GM18507 (cell line): ENCODE measurements at regions not wholly inside any gene's neighbourhood (a gene's known extent, or its start where the extent isn't known, plus 50 kb on each side); places are given as distances from the start of the nearest gene placed in this dataset.
"Not testable (repeated sequence)": the region's sequence is repeated elsewhere in the genome, so short reads cannot be mapped to it uniquely, and the experiment has no call there.

ENCODE experiments used
- DNase-seq: peaks from one replicate; pipeline ENCODE4 v3.0.0; 2011; ENCODE audit warnings: low read depth; ENCODE audit not compliant: insufficient read length; ENCODE audit errors: extremely low spot score
- FAIRE-seq: peaks from 2 replicates; lab custom pipeline; 2011; peaks lifted over from hg19 to GRCh38; lab: Jason Lieb, UNC

DNA sequence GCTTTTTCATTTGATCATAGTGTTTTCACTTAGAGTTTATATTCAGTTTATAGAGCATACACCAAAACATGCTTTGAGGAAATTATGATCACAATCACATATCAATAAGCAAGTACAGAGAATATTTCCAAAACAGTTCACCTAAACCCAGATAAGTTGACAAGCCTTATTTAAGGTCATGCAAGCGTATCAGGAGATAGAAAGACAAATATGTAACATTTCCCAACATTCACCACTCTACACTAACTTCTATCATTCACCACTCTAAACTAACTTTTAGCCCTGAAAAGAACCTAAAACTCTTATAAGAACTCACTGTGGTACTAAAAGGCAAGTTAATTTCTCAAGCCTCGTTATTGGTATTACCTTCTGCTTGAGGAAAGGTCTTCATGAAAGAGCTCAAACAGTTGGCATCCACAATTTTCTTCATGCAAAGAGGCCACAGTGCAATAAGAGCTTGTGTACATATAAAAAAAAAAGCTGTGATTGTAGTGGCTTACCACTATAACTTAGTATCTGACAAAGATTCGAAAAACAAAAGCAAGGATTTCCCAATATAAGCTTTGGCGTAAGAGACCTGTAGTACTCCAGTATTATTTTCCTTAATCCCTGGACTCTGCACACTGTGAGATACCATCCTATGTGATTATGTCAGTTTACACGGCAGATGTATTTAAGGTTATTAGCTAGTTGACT is 903.3 kb downstream of the STIM2 start:
- DNase-seq, result no peak
- no peak for FAIRE-seq

DNA sequence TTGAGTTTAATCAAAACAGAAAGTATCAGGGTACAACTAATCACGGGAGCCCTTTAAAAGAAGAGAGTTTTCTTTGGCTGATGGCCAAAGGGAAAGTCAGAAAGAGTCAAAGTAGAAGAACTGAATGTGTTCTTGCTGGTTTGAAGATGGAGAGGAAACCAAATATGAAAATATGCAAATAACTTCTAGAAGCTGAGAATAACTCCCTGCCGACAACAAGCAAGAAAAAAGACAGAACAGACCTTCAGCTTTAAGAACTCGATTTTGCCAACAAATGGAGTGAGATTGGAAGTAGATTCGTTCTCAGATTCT is 903.8 kb downstream of the STIM2 start:
- FAIRE-seq (peak; percentile 44), DNase-seq (no peak)

GRCh38 chr4:27770895-27771294 is 910.3 kb downstream of the STIM2 start:
- DNase-seq (no peak), FAIRE-seq (no peak)

GRCh38 chr4:27775156-27775555 is 914.5 kb downstream of the STIM2 start:
- FAIRE-seq (no peak), DNase-seq (no peak)

- no peak for FAIRE-seq
- DNase-seq, result no peak
These were observed 919.2 kb downstream of the STIM2 start for GRCh38 chr4:27779827-27780226.

DNA sequence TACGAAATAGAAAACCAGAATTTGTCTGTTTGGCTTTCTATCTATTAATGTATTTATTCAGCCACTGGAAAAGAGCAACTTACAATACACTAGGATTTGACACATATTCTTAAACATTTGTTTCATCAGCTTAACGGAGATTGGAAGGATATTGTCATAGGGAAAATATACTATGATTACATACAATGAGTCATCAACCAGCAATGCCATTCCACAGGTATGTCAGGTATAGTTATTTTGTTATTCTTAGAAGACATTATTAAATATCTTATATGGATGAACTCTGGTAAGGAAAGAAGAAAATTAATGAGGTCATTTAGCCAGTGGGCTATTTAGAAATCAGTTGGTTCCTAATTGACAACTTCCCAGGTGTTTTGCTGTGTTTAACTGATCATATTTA is 926.6 kb downstream of the STIM2 start:
- FAIRE-seq (no peak), DNase-seq (no peak)

DNA sequence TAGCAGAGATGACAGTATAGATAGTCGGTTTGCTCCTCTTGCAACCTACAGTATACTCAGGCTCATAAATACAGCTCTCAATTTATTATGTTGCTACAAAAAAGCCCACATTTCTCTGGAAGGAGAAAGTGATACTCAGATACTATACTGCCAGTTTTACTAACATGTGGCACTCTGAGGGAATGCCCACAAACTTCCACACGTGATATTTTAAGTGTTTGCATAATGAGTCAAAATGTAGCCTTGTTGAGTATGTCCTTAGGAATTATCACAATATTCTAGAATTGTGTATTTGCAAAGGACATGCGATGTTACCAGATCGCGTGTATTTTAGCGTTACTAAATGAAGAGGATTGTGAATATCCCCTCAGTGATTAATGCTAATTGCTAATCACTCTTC is 929.1 kb downstream of the STIM2 start:
- FAIRE-seq (no peak), DNase-seq (no peak)

GRCh38 chr4:27790911-27791310 is 930.3 kb downstream of the STIM2 start:
- DNase-seq, result no peak

DNA sequence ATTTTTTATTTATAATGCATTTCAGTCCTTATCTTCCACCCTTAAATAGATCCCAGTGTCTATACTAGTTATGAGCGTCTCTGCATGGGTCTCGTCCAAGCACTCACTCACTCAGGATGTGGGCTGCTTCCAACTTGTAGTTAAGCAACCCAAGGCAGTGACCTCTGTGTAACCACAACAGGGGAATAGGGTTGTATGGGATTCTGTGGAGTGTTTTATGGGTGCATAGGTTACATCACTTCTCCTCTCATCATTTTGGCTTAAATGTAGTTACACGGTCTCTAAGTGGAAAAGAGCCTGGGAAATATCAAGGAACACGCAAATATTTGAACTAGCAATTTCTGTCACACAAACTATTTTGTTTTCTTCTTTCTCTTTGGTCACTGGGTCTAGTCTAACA is 931.0 kb downstream of the STIM2 start:
- no peak for DNase-seq
- no peak for FAIRE-seq

More at GRCh38 chr4:27790911-27791310, 930.3 kb downstream of the STIM2 start:
- no peak for FAIRE-seq

GRCh38 chr4:27807207-27807606 is 946.6 kb downstream of the STIM2 start:
- FAIRE-seq, result no peak
- DNase-seq, result no peak

DNA sequence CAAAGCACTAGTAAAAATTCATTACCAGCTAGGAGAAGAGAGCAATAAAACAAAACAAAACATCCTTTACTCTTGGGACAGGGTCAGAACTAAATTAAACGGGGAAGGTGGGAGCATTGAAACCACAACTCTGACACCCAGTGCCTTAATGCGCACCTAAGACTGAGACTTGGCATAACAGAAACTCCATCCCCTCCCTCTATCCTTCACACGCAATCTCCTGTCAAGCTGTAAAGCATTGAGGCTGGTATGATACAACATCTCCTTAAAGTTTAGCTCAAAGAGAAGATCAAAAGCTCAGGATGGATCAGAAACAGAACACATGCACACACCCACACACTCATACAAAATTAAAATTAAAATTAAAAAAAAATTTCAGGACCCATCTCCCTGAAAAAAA is 951.3 kb downstream of the STIM2 start:
- FAIRE-seq, result no peak
- no peak for DNase-seq

- not testable (repeated sequence) for FAIRE-seq, DNase-seq
These were observed 952.6 kb downstream of the STIM2 start for GRCh38 chr4:27813226-27813625.

- not testable (repeated sequence) for FAIRE-seq, DNase-seq
These were observed 953.2 kb downstream of the STIM2 start for GRCh38 chr4:27813699-27814425.

- FAIRE-seq, result no peak
These were observed 958.6 kb downstream of the STIM2 start for GRCh38 chr4:27819246-27819645.

GRCh38 chr4:27828843-27829242 is 968.2 kb downstream of the STIM2 start:
- FAIRE-seq (no peak), DNase-seq (no peak)

More at GRCh38 chr4:27819246-27819645, 958.6 kb downstream of the STIM2 start:
- no peak for DNase-seq

DNA sequence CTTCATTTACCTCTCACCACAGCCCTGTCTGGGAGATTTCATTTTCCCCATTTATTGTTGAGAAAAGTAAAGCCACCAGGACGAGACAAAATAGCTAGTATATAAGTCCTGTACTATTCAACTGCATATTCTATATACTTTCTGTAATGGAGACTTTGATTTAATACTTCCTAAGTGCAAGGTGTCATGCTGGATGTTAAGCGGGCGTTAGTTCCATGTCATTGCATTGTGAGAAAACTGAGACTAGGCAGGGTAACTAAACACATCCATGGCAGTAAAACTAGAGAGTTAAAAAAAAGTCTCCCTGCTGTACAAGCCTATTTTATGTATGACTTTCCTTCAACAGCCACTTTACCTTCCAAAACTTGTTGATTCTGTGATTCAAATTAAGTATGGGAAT is 969.6 kb downstream of the STIM2 start:
- no peak for DNase-seq
- no peak for FAIRE-seq

DNA sequence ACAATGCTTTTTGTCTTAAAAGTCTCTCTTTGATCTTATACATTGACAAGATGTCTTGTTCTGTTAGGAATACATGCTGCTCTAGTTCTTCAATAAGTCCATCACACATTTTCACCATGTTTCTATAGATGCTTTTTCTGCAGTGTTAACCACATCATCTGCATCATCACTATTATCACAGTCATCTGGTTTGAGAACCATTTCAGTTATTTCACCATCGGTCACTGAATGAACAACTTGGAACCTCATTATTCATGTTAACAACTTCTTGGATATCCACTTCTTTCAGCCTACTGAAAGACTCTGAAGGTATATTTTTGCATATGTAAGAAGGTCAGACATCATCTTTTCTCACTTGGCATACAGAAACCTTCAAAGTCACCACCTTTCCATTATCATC is 975.2 kb downstream of the STIM2 start:
- FAIRE-seq (no peak), DNase-seq (no peak)

- FAIRE-seq, result no peak
- DNase-seq, result no peak
These were observed 975.9 kb downstream of the STIM2 start for GRCh38 chr4:27836523-27836922.

DNA sequence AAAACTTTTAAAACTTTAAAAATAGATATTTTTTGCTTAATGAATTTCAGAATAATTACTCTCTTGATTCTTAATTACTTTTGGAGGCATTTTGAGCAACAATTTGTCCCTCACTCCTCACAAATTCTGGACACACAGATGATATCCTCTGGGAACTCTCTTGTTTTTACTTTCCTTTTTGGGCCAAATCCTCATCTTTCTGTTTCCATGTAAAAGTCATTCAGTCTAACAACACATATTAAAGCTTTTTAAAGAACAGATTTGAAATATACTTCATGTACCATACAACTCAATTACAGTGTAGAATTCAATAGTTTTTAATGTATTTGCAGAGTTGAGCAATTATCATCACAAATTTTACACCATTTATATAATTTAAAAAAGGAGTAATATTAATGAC is 983.1 kb downstream of the STIM2 start:
- no peak for DNase-seq
- no peak for FAIRE-seq

DNA sequence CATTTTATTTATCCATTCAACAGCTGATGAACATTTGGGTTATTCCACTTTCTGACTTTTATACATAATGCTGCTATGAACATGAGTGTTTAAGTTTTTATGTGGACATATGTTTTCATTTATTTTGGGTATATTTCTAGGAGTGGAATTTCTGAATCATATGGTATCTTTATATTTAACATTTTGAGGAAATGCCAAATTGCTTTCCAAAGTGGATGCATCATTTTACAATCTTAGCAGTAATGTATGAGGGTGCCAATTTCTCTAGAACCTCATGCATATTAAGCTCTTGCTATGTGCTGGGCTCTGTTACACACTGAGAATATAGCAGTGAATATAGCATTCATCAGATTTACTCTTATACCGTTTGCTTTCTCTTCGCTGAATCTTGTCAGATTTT is 983.7 kb downstream of the STIM2 start:
- FAIRE-seq (no peak), DNase-seq (no peak)

DNA sequence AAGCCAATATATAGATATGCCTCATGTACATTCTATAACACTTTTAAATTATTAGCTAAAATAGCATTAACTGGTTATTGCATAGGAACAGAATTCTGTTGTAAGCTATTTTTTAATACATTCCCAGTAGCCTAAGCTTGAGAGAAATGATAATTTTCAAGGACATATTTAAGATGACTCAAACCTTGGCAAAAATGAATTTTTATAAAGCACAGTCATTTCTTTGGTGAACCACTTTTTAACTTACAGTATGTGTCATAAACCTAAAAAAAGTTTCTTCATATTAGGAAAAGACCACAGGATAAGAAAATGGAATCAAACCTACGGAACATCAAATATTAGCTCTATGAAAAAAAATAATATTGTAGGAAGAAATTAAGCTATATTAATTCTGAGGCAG is 986.3 kb downstream of the STIM2 start:
- DNase-seq (no peak), FAIRE-seq (no peak)
